K562 (cell line): ENCODE measurements at regions not wholly inside any gene's neighbourhood (a gene's known extent, or its start where the extent isn't known, plus 50 kb on each side); places are given as distances from the start of the nearest gene placed in this dataset.

ENCODE experiments used
- ATAC-seq: fragments of 200-7000 bp; cut with Tn5 transposase; 3 replicates; pipeline ENCODE4 v1.9.1; 2020; ENCODE audit warnings: moderate library complexity
- BruUV-seq: library from RNA; stranded (reverse); fragments of 400-500 nt; replicated peaks from 2 replicates; lab custom pipeline; 2021; lab: Mats Ljungman, UMichigan
- CTCF ChIA-PET: fragments of 300-600 bp; formaldehyde crosslinking; extraction: SDS; loops from one replicate; lab custom pipeline; 2021; ENCODE audit warnings: low intra/inter-chr PET ratio; lab: Yijun Ruan, JAX
- POLR2A ChIA-PET: fragments of 300-600, 350-650 bp; sonication (Branson Sonifier 250); formaldehyde crosslinking; extraction: SDS; loops from one replicate; lab custom pipeline; 2021; ENCODE audit warnings: antibody characterized with exemption, inconsistent platforms; lab: Yijun Ruan, JAX
- DNase-seq, 4 experiments: peaks; one replicate each; pipeline versions ENCODE4 v3.0.0 to v3.0.0-alpha.2; 2011 to 2018; ENCODE audit warnings: low spot score in 3 of 4, mixed read lengths in 3 of 4; ENCODE audit errors: extremely low read depth in 1 of 4
- FAIRE-seq: peaks from 2 replicates; lab custom pipeline; 2011; peaks lifted over from hg19 to GRCh38; lab: Jason Lieb, UNC
- H2AFZ ChIP-seq: 2 replicates; pipeline ENCODE4 v1.6.0; 2011; ENCODE audit warnings: low read depth, low read length, control low read depth, inconsistent platforms
- H3K27ac ChIP-seq: fragments of 200-600 bp; 3 replicates; pipeline ENCODE4 v1.8.0; 2011; ENCODE audit warnings: low read depth, mild to moderate bottlenecking, control low read depth, inconsistent platforms, low read length, moderate library complexity, mixed read lengths; ENCODE audit errors: extremely low read depth
- H3K27me3 ChIP-seq, 2 experiments: fragments of 300-600 bp in 1 of 2; 2 replicates in 1 of 2; 3 replicates in 1 of 2; pipeline versions ENCODE4 v1.6.0 to v1.8.0; 2011; ENCODE audit warnings: inconsistent platforms in 2 of 2, low read length in 2 of 2, mild to moderate bottlenecking in 1 of 2, mixed read lengths in 1 of 2, moderate library complexity in 1 of 2; ENCODE audit not compliant: control insufficient read depth in 2 of 2, insufficient read depth in 2 of 2
- H3K36me3 ChIP-seq: fragments of 300-600 bp; 3 replicates; pipeline ENCODE4 v1.8.0; 2011; ENCODE audit warnings: mild to moderate bottlenecking, low read length, inconsistent platforms; ENCODE audit not compliant: control insufficient read depth, insufficient read depth
- H3K4me1 ChIP-seq, 2 experiments: fragments of 200-600 bp in 1 of 2; replicated peaks in 1 of 2; 2 replicates in 1 of 2; 3 replicates in 1 of 2; pipeline versions ENCODE4 v1.5.1 to v1.8.0; 2011; ENCODE audit warnings: inconsistent platforms in 2 of 2, low read length in 2 of 2, mild to moderate bottlenecking in 1 of 2, mixed read lengths in 1 of 2, moderate library complexity in 1 of 2; ENCODE audit not compliant: control insufficient read depth in 2 of 2, insufficient read depth in 2 of 2
- H3K4me2 ChIP-seq: 2 replicates; pipeline ENCODE4 v1.6.1; 2011; ENCODE audit warnings: low read length, control low read depth, inconsistent platforms, mixed read lengths; ENCODE audit not compliant: insufficient read depth
- H3K4me3 ChIP-seq: fragments of 200-600 bp; sonication (generic), shearing (Covaris generic); 2 replicates; pipeline ENCODE4 v1.5.1; 2016; ENCODE audit warnings: control low read depth, inconsistent platforms
- H3K79me2 ChIP-seq: fragments of 200-600 bp; 3 replicates; pipeline ENCODE4 v1.8.0; 2011; ENCODE audit warnings: low read length, inconsistent platforms; ENCODE audit not compliant: control insufficient read depth, insufficient read depth
- H3K9ac ChIP-seq, 2 experiments: 2 replicates each; pipeline versions ENCODE4 v1.6.0 to v1.6.1; 2011; ENCODE audit warnings: low read depth in 2 of 2, low read length in 2 of 2, control low read depth in 1 of 2, inconsistent platforms in 1 of 2, mild to moderate bottlenecking in 1 of 2, mixed read lengths in 1 of 2; ENCODE audit not compliant: insufficient read depth in 1 of 2
- H3K9me1 ChIP-seq: one replicate; pipeline ENCODE4 v1.6.0; 2011; ENCODE audit warnings: inconsistent platforms, mild to moderate bottlenecking, low read length, moderate library complexity; ENCODE audit not compliant: control insufficient read depth, insufficient read depth
- H3K9me3 ChIP-seq: replicated peaks from 2 replicates; pipeline ENCODE4 v1.5.1; 2011; ENCODE audit warnings: low read depth, low read length, inconsistent platforms; ENCODE audit not compliant: control insufficient read depth, insufficient read depth
- H4K20me1 ChIP-seq: replicated peaks from 2 replicates; pipeline ENCODE4 v1.6.1; 2011; ENCODE audit warnings: low read length, inconsistent platforms, mixed read lengths; ENCODE audit not compliant: control insufficient read depth, insufficient read depth
- CGGBP1 ChIP-seq: fragments of 250-450 bp; sonication (Bioruptor Pico); IDR thresholded peaks from 2 replicates; pipeline ENCODE4 v1.9.0; 2021; ENCODE audit warnings: mild to moderate bottlenecking
- FOXJ2 ChIP-seq: fragments of 200-800 bp; sonication (Bioruptor generic); IDR thresholded peaks from 2 replicates; pipeline ENCODE4 v1.6.1; 2016; ENCODE audit warnings: missing genetic modification characterization, missing compliant biosample characterization
- NCOA6 ChIP-seq: fragments of 450-650 bp; IDR thresholded peaks from 2 replicates; pipeline ENCODE4 v1.6.1; 2017; ENCODE audit warnings: mild to moderate bottlenecking
- NFIC ChIP-seq: fragments of 450-650 bp; IDR thresholded peaks from 2 replicates; pipeline ENCODE4 v1.6.1; 2017; ENCODE audit warnings: mild to moderate bottlenecking, inconsistent platforms
- NFYB ChIP-seq: IDR thresholded peaks from 2 replicates; pipeline ENCODE4 v1.6.1; 2011; ENCODE audit warnings: mild to moderate bottlenecking, moderate library complexity; ENCODE audit not compliant: insufficient read length; ENCODE audit errors: extremely low read depth
- ZBTB12 ChIP-seq: fragments of 250-450 bp; sonication (Bioruptor Pico); IDR thresholded peaks from 2 replicates; pipeline ENCODE4 v1.4.0; 2020
- ZNF445 ChIP-seq: fragments of 250-450 bp; sonication (Bioruptor Pico); IDR thresholded peaks from 2 replicates; pipeline ENCODE4 v1.4.0; 2020; ENCODE audit warnings: low read depth, mild to moderate bottlenecking, moderate library complexity
- ZNF449 ChIP-seq: fragments of 250-450 bp; sonication (Bioruptor Pico); IDR thresholded peaks from 2 replicates; pipeline ENCODE4 v1.8.0; 2022; ENCODE audit warnings: moderate library complexity, mild to moderate bottlenecking, inconsistent platforms
- ZNF592 ChIP-seq: fragments of 450-650 bp; IDR thresholded peaks from 2 replicates; pipeline ENCODE4 v1.6.1; 2017; ENCODE audit warnings: antibody characterized with exemption, mild to moderate bottlenecking
- WGBS: fragments of 100-300 bp; shearing (Covaris generic); methylation state at CpG from one replicate; pipeline ENCODE4 v1.1.6; 2016; ENCODE audit warnings: low coverage, mixed read lengths; ENCODE audit not compliant: insufficient coverage; ENCODE audit errors: missing lambda C conversion rate; 5-methylcytosine and 5-hydroxymethylcytosine counted together
- in situ Hi-C: fragments of 300-500 bp; cut with MboI; formaldehyde crosslinking; loops from 4 replicates; pipeline ENCODE4 v1.15.0; 2018; ENCODE audit warnings: inconsistent platforms, mixed read lengths
- intact Hi-C: fragments of 100-400 bp; cut with micrococcal nuclease; formaldehyde crosslinking; loops from 2 replicates; pipeline ENCODE4 v1.14.2; 2022

GRCh38 chr7:67683628-67684027 lies 687.0 kb downstream of the TYW1 start:
- WGBS, result 0% methylated on average over 4 of the region's 4 CpGs
- ATAC-seq, result no peak
- H3K9ac ChIP-seq, result no peak overlapping the region

More at GRCh38 chr7:67683628-67684027, 687.0 kb downstream of the TYW1 start:
- H3K27me3 ChIP-seq, result no peaks in the 10 kb centered on the region; a peak in 1 of 5 replicates
- no peaks in the 10 kb centered on the region for H3K9me3 ChIP-seq
- in situ Hi-C loops, result no loop called here
- no peak overlapping the region for H3K27ac ChIP-seq
- no peak overlapping the region for H3K4me3 ChIP-seq
- H3K79me2 ChIP-seq, result no peaks in the 10 kb centered on the region
- no peak overlapping the region for H2AFZ ChIP-seq
- no TSS peak for BruUV-seq
- H3K36me3 ChIP-seq, result no peaks in the 10 kb centered on the region
- ChIA-PET POLR2A (no interaction called here), CTCF (no interaction called here)
- H4K20me1 ChIP-seq, result no peaks in the 10 kb centered on the region
- FAIRE-seq, result peak; percentile 29
- H3K4me1 ChIP-seq, result no peaks in the 10 kb centered on the region
- no peak overlapping the region for H3K4me2 ChIP-seq
- H3K9me1 ChIP-seq, result no peaks in the 10 kb centered on the region
- intact Hi-C loops, result no loop called here
- TF ChIP-seq ZNF445 (CRISPR knock-in tag) (no peak), NCOA6 (no peak), NFIC (no peak), CGGBP1 (CRISPR knock-in tag) (no peak), ZNF592 (no peak), NFYB (no peak), ZNF449 (CRISPR knock-in tag) (no peak), FOXJ2 (no peak), ZBTB12 (no peak)
- no peak for DNase-seq
